ENCODE measurements at regions not wholly inside any gene's neighbourhood (a gene's known extent, or its start where the extent isn't known, plus 50 kb on each side); places are given as distances from the start of the nearest gene placed in this dataset.

- TF ChIP-seq ZFX (IDR thresholded peaks at IDR 0.05; ENCODE audit: borderline replicate concordance) = no peak
- TF ChIP-seq, protein P1, sequence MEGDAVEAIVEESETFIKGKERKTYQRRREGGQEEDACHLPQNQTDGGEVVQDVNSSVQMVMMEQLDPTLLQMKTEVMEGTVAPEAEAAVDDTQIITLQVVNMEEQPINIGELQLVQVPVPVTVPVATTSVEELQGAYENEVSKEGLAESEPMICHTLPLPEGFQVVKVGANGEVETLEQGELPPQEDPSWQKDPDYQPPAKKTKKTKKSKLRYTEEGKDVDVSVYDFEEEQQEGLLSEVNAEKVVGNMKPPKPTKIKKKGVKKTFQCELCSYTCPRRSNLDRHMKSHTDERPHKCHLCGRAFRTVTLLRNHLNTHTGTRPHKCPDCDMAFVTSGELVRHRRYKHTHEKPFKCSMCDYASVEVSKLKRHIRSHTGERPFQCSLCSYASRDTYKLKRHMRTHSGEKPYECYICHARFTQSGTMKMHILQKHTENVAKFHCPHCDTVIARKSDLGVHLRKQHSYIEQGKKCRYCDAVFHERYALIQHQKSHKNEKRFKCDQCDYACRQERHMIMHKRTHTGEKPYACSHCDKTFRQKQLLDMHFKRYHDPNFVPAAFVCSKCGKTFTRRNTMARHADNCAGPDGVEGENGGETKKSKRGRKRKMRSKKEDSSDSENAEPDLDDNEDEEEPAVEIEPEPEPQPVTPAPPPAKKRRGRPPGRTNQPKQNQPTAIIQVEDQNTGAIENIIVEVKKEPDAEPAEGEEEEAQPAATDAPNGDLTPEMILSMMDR (IDR thresholded peaks at IDR 0.05) = no peak
These were observed 166.1 kb downstream of the MARCHF11 start for GRCh38 chr5:16013334-16014065.

GRCh38 chr5:16009256-16009655 is 170.3 kb downstream of the MARCHF11 start:
- H3K27ac ChIP-seq = no peak overlapping the region
- TF ChIP-seq ZFX (IDR thresholded peaks at IDR 0.05; ENCODE audit: borderline replicate concordance) = no peak
- TF ChIP-seq, protein P1 (IDR thresholded peaks at IDR 0.05) = no peak

More at GRCh38 chr5:16013334-16014065, 166.1 kb downstream of the MARCHF11 start:
- H3K27ac ChIP-seq = no peak overlapping the region

DNA sequence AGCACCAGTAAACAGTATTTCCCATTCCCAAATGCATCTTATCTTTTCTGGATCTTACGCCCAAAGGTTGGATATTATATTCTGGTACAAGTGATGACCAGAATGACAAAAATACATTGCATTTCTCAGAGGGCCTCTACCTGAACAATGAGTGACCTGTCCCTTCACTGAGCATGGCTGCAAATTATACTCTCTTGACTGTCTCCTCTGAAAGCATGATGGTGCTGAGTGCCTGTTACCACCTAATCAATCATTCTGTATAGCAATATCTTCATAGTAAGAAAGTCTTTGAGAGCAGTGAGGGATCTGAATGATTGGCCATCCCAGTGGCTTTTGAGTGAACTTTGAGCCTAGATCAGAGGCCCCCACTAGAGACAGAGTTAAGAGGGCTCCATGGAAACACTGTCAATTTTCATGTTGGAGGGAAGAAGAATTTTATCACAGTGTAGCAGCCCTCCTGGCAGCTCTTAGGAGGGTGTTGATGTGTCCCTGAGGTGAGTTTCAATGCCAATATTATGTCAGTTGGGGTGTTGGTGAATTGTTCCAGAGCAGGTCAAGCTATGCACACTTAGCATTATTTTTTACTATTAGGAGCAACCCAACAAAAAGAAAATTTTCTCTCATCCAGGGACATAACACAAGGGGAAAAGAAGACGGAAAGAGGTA is 171.7 kb downstream of the MARCHF11 start:
- H3K27ac ChIP-seq = no peak overlapping the region
- no peak for TF ChIP-seq ZFX (IDR thresholded peaks at IDR 0.05; ENCODE audit: borderline replicate concordance)
- TF ChIP-seq, protein P1 (IDR thresholded peaks at IDR 0.05) = no peak

DNA sequence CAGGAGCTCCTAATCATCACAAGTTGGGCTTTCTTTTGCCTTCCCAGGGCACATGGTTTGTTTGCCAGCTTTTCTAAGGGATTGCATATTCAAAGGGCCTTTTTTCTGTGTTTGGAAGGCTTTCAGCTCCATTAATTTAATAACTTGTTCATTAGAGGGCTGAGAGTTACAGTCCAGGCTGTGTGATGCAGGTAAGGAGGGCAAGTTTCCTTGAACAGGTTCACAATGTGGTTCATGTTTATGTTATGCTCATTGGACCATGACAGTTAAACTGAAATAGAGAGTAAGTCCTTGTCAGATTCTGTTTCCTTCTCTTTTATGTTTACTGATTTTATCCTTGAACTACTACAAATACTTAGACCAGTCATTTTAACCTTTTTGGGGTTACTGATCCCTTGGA is 174.4 kb downstream of the MARCHF11 start:
- H3K27ac ChIP-seq = no peak overlapping the region
- no peak for TF ChIP-seq ZFX (IDR thresholded peaks at IDR 0.05; ENCODE audit: borderline replicate concordance)
- TF ChIP-seq, protein P1 (IDR thresholded peaks at IDR 0.05) = no peak

- no peak overlapping the region for H3K27ac ChIP-seq
- no peak for TF ChIP-seq ZFX (IDR thresholded peaks at IDR 0.05; ENCODE audit: borderline replicate concordance)
- TF ChIP-seq, protein P1 (IDR thresholded peaks at IDR 0.05) = no peak
These were observed 179.5 kb downstream of the MARCHF11 start for GRCh38 chr5:16000056-16000455.

DNA sequence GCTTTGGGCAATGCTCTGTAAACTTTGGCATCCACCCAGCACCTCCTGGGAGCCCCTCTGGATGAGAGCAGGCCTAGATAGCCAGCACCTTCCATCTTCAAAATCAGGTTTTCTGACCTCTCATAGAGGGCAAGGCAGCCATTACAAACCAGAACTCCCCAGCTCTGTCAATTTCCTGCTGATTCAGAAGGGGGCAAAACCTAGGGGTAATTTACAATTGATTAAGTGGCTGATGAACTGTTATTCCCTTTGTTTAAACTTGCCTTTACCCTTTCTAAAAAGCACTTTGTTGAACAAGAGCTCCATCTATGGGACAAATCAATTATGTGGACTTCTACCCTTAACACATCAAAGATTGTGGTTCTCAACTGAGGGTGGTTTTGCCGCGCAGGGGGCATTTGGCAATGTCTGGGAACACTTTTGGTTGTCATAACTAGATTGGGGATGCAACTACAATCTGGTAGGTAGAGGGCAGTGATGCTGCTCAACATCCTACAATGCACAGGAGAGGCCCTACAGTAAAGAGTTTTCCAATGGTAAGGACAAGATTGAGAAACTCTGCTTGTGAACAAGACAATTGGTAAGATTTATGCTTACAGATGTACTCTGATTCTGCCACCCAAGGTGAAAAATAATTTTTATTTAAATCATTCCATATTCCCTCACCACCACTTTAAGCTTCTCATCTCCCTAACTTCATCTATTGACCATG is 184.1 kb downstream of the MARCHF11 start:
- no peak overlapping the region for H3K27ac ChIP-seq
- no peak for TF ChIP-seq ZFX (IDR thresholded peaks at IDR 0.05; ENCODE audit: borderline replicate concordance)
- TF ChIP-seq, protein P1 (IDR thresholded peaks at IDR 0.05) = peak; percentile 70

All from 22Rv1 (cell line).